Thyroid gland (tissue), 4 donors: ENCODE measurements at regions not wholly inside any gene's neighbourhood (a gene's known extent, or its start where the extent isn't known, plus 50 kb on each side); places are given as distances from the start of the nearest gene placed in this dataset.

Experiments
- DNase-seq, 2 donors: peaks; one replicate each; pipeline ENCODE4 v3.0.0-alpha.2; 2019
- H3K27ac ChIP-seq, 3 donors: fragments of 200-600 bp; sonication (generic); 1 replicate in 2 of 3; 2 replicates in 1 of 3; pipeline ENCODE4 v1.5.1; 2016 to 2019; ENCODE audit warnings: mild to moderate bottlenecking in 1 of 3, moderate library complexity in 1 of 3
- H3K27me3 ChIP-seq: fragments of 200-600 bp; sonication (generic); one replicate; pipeline ENCODE4 v1.5.1; 2019
- H3K36me3 ChIP-seq, 2 donors: fragments of 200-600 bp; sonication (generic); one replicate each; pipeline ENCODE4 v1.5.1; 2016 to 2019
- H3K4me1 ChIP-seq, 2 donors: fragments of 200-600 bp; sonication (generic); one replicate each; pipeline ENCODE4 v1.5.1; 2017 to 2019
- H3K4me3 ChIP-seq, 3 donors: fragments of 200-600 bp; sonication (generic); replicated peaks in 1 of 3; 1 replicate in 2 of 3; 2 replicates in 1 of 3; pipeline ENCODE4 v1.5.1; 2016; ENCODE audit warnings: mild to moderate bottlenecking in 1 of 3
- H3K9me3 ChIP-seq: fragments of 200-600 bp; sonication (generic); one replicate; pipeline ENCODE4 v1.5.1; 2017
- CTCF ChIP-seq, 6 experiments: fragments of 200-600 bp in 3 of 6; fragments of 450-650 bp in 3 of 6; sonication (generic) in 3 of 6; IDR thresholded peaks; one replicate each; pipeline ENCODE4 v1.5.1; 2016 to 2019; ENCODE audit warnings: antibody characterized with exemption in 6 of 6, mild to moderate bottlenecking in 2 of 6, inconsistent platforms in 1 of 6, moderate library complexity in 1 of 6
- POLR2A ChIP-seq, 2 donors: fragments of 450-650 bp; IDR thresholded peaks; one replicate each; pipeline ENCODE4 v1.6.1; 2017; ENCODE audit warnings: antibody characterized with exemption in 2 of 2, mild to moderate bottlenecking in 2 of 2, moderate library complexity in 1 of 2
- WGBS, 2 donors: methylation state at CpG; one replicate each; pipeline ENCODE4 v1.1.5; 2017; 5-methylcytosine and 5-hydroxymethylcytosine counted together
- intact Hi-C: fragments of 100-400 bp; cut with DNase I; formaldehyde crosslinking; loops from one replicate; pipeline ENCODE4 v1.15.1; 2023

- Histone ChIP-seq H3K36me3 (no peaks in the 10 kb centered on the region), H3K4me1 (no peaks in the 10 kb centered on the region), H3K9me3 (no peaks in the 10 kb centered on the region), H3K27me3 (no peaks in the 10 kb centered on the region), H3K27ac (no peak overlapping the region), H3K4me3 (no peak overlapping the region)
- no peak for DNase-seq
- intact Hi-C loops: no loop called here
- TF ChIP-seq CTCF (IDR thresholded peaks at IDR 0.05) (no peak), POLR2A (IDR thresholded peaks at IDR 0.05) (no peak)
- WGBS, 2 donors: 53 to 54% methylated on average over 1 of the region's 1 CpG
Observed at GRCh38 chr6:85035766-85036165, 271.4 kb upstream of the TBX18 start.

- Histone ChIP-seq H3K27me3 (no peaks in the 10 kb centered on the region), H3K36me3 (no peaks in the 10 kb centered on the region), H3K27ac (no peak overlapping the region), H3K4me3 (no peak overlapping the region), H3K9me3 (no peaks in the 10 kb centered on the region), H3K4me1 (no peaks in the 10 kb centered on the region)
- intact Hi-C loops: no loop called here
- no peak for DNase-seq
- TF ChIP-seq POLR2A (IDR thresholded peaks at IDR 0.05): no peak
- TF ChIP-seq CTCF (IDR thresholded peaks at IDR 0.05): no peak
- WGBS, 2 donors: 38 to 75% methylated on average over 1 of the region's 1 CpG
Observed at GRCh38 chr6:85033547-85033946, 269.1 kb upstream of the TBX18 start.

GRCh38 chr6:85026021-85026420 is 261.6 kb upstream of the TBX18 start:
- H3K4me1 ChIP-seq: no peaks in the 10 kb centered on the region
- H3K4me3 ChIP-seq: no peak overlapping the region
- no peaks in the 10 kb centered on the region for H3K36me3 ChIP-seq
- no peaks in the 10 kb centered on the region for H3K9me3 ChIP-seq
- H3K27ac ChIP-seq: no peak overlapping the region
- no peak for DNase-seq
- intact Hi-C loops: no loop called here
- 86 to 91% methylated on average over 2 of the region's 2 CpGs for WGBS, 2 donors
- no peaks in the 10 kb centered on the region for H3K27me3 ChIP-seq
- TF ChIP-seq CTCF (IDR thresholded peaks at IDR 0.05) (no peak), POLR2A (IDR thresholded peaks at IDR 0.05) (no peak)

GRCh38 chr6:85023721-85024120 is 259.3 kb upstream of the TBX18 start:
- H3K4me1 ChIP-seq: no peaks in the 10 kb centered on the region
- no peak overlapping the region for H3K4me3 ChIP-seq
- no peak overlapping the region for H3K27ac ChIP-seq
- intact Hi-C loops: no loop called here
- no peak for DNase-seq
- H3K9me3 ChIP-seq: no peaks in the 10 kb centered on the region
- no peaks in the 10 kb centered on the region for H3K27me3 ChIP-seq
- WGBS, 2 donors: 52 to 55% methylated on average over 2 of the region's 2 CpGs
- TF ChIP-seq CTCF (IDR thresholded peaks at IDR 0.05) (no peak), POLR2A (IDR thresholded peaks at IDR 0.05) (no peak)
- H3K36me3 ChIP-seq: no peaks in the 10 kb centered on the region

- H3K36me3 ChIP-seq: no peaks in the 10 kb centered on the region
- H3K4me3 ChIP-seq: no peak overlapping the region
- no peaks in the 10 kb centered on the region for H3K4me1 ChIP-seq
- no peak for DNase-seq
- 86 to 92% methylated on average over 1 of the region's 1 CpG for WGBS, 2 donors
- H3K27ac ChIP-seq: no peak overlapping the region
- no peaks in the 10 kb centered on the region for H3K9me3 ChIP-seq
- no peak for TF ChIP-seq CTCF (IDR thresholded peaks at IDR 0.05)
- no peak for TF ChIP-seq POLR2A (IDR thresholded peaks at IDR 0.05)
- H3K27me3 ChIP-seq: no peaks in the 10 kb centered on the region
- intact Hi-C loops: no loop called here
Observed at GRCh38 chr6:85017352-85017751, 253.0 kb upstream of the TBX18 start.
